Left lung (tissue), 4 donors: ENCODE measurements at regions not wholly inside any gene's neighbourhood (a gene's known extent, or its start where the extent isn't known, plus 50 kb on each side); places are given as distances from the start of the nearest gene placed in this dataset.

Experiments
- ATAC-seq: fragments of 200-7000 bp; cut with Tn5 transposase; one replicate; pipeline ENCODE4 v1.9.1; 2020; ENCODE audit warnings: moderate library complexity
- DNase-seq, 4 donors: peaks; one replicate each; pipeline ENCODE4 v3.0.0-alpha.2; 2013 to 2020
- H3K27ac ChIP-seq, 2 donors: fragments of 200-600 bp; sonication (generic) in 1 of 2; one replicate each; pipeline versions ENCODE4 v1.5.0 to v1.8.0; 2020 to 2021
- H3K27me3 ChIP-seq, 2 donors: fragments of 200-600 bp; sonication (generic) in 1 of 2; one replicate each; pipeline versions ENCODE4 v1.5.0 to v1.8.0; 2020 to 2021
- H3K36me3 ChIP-seq, 2 donors: fragments of 200-600 bp; sonication (generic) in 1 of 2; one replicate each; pipeline versions ENCODE4 v1.5.0 to v1.8.0; 2020 to 2021
- H3K4me1 ChIP-seq, 2 donors: fragments of 200-600 bp; one replicate each; pipeline ENCODE4 v1.8.0; 2021
- H3K4me3 ChIP-seq, 2 donors: fragments of 200-600 bp; sonication (generic) in 1 of 2; one replicate each; pipeline versions ENCODE4 v1.5.0 to v1.8.0; 2020 to 2021; ENCODE audit warnings: mild to moderate bottlenecking in 1 of 2
- H3K9me3 ChIP-seq, 2 donors: fragments of 200-600 bp; sonication (generic) in 1 of 2; one replicate each; pipeline versions ENCODE4 v1.5.0 to v1.8.0; 2020 to 2021
- CTCF ChIP-seq, 2 donors: fragments of 200-600 bp; sonication (generic) in 1 of 2; IDR thresholded peaks; one replicate each; pipeline versions ENCODE4 v1.5.0 to v1.8.0; 2021; ENCODE audit warnings: antibody characterized with exemption in 2 of 2
- intact Hi-C, 2 donors: fragments of 100-400 bp; cut with DNase I; formaldehyde crosslinking; loops; one replicate each; pipeline versions ENCODE4 v1.11.2 to v1.14.2; 2022
- donor health status: DM: no; HTN: yes; CAD: no.
- donor health status: DM: no; HTN: no; CAD: no.

DNA sequence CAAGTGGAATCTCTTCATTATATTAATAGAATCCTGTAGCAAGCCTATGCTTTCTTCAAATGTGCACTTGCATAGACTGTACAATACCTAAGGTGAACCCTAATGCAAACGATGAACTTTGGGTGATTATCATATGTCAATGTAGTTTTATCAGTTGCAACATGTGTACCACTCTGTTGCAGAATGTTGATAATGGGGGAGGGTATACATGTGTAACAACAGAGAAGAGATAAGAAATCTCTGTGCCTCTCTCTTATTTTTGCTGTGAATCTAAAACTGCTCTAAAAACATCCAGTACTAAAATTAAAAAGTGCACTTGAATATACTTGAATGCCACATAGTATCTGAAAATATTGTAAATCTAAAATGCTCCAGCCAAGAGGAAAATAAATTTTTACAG is 820.8 kb upstream of the MIR17HG start:
- no peak for TF ChIP-seq CTCF (IDR thresholded peaks at IDR 0.05)
- Histone ChIP-seq H3K4me3 (no peak overlapping the region), H3K27ac (no peak overlapping the region), H3K27me3 (no peaks in the 10 kb centered on the region), H3K9me3 (peaks cover 0 to 10% of the 10 kb centered on the region in 2 donors), H3K36me3 (no peaks in the 10 kb centered on the region), H3K4me1 (no peaks in the 10 kb centered on the region)
- ATAC-seq, result no peak
- no peak for DNase-seq
- intact Hi-C loops, result no loop called here

DNA sequence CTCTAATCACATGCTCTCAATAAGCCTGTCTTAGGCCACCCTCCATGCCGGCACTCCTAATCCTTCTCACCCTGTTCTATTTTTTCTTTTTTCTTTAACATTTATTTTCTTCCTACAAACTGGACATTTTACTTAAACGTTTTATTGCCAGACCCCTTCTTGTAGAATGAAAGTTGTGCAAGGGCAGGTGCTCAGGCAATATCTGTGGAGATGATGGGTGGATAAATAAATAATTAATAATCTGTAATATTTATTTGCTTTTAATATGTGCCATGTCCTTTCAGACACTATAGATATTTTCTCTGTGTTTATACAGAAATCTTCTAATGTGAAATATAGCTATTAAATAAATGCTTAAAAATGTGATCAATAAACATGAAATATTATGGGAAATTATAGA is 815.7 kb upstream of the MIR17HG start:
- no peak for ATAC-seq
- no peaks in the 10 kb centered on the region for H3K9me3 ChIP-seq
- no peaks in the 10 kb centered on the region for H3K4me1 ChIP-seq
- intact Hi-C loops, result no loop called here
- H3K36me3 ChIP-seq, result no peaks in the 10 kb centered on the region
- DNase-seq, result no peak
- H3K27ac ChIP-seq, result no peak overlapping the region
- no peak overlapping the region for H3K4me3 ChIP-seq
- no peaks in the 10 kb centered on the region for H3K27me3 ChIP-seq
- TF ChIP-seq CTCF (IDR thresholded peaks at IDR 0.05), result no peak

DNA sequence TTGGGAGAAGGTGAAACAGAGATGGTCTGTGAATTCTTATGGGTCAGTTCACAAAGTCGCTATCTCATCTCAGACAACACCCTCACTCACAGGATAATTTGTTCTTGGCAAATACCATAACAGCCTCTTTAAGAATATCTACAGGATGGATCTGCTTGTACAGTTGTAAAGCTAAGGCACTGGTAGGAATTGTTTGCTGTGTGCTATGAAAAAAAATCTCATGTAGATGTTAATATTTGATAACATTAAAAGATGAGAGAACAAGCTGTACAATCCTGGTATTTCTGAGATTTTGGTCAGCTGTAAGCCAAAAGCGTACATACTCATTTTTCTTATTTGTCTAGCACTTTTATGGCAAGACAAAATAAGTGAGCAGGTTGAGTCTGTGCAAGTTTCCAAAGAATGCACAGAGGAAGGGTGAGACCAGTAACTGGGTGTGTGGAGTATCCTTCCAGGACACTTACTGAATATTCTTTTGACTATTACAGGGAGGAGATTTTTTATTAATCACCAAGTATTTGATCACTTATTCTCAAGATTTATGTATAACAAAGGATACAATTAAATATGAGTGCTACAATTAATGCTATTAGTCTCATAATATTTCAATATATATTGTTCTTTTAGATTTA is 814.5 kb upstream of the MIR17HG start:
- no peak for ATAC-seq
- no peak for TF ChIP-seq CTCF (IDR thresholded peaks at IDR 0.05)
- intact Hi-C loops, result no loop called here
- Histone ChIP-seq H3K4me1 (no peaks in the 10 kb centered on the region), H3K4me3 (no peak overlapping the region), H3K9me3 (no peaks in the 10 kb centered on the region), H3K36me3 (no peaks in the 10 kb centered on the region), H3K27me3 (no peaks in the 10 kb centered on the region), H3K27ac (no peak overlapping the region)
- DNase-seq, result no peak

- intact Hi-C loops, result no loop called here
- DNase-seq (no peak), ATAC-seq (no peak)
- Histone ChIP-seq H3K4me1 (no peaks in the 10 kb centered on the region), H3K9me3 (no peaks in the 10 kb centered on the region), H3K27ac (no peak overlapping the region), H3K4me3 (no peak overlapping the region), H3K27me3 (no peaks in the 10 kb centered on the region), H3K36me3 (no peaks in the 10 kb centered on the region)
- TF ChIP-seq CTCF (IDR thresholded peaks at IDR 0.05), result no peak
These were observed 813.6 kb upstream of the MIR17HG start for GRCh38 chr13:90533866-90534265.

- H3K36me3 ChIP-seq, result no peaks in the 10 kb centered on the region
- no peak for TF ChIP-seq CTCF (IDR thresholded peaks at IDR 0.05)
- H3K27ac ChIP-seq, result no peak overlapping the region
- no peak overlapping the region for H3K4me3 ChIP-seq
- ATAC-seq (no peak), DNase-seq (no peak)
- H3K9me3 ChIP-seq, result no peaks in the 10 kb centered on the region
- no peaks in the 10 kb centered on the region for H3K4me1 ChIP-seq
- intact Hi-C loops, result no loop called here
- no peaks in the 10 kb centered on the region for H3K27me3 ChIP-seq
These were observed 812.7 kb upstream of the MIR17HG start for GRCh38 chr13:90534617-90535370.
